ENCODE measurements at regions not wholly inside any gene's neighbourhood (a gene's known extent, or its start where the extent isn't known, plus 50 kb on each side); places are given as distances from the start of the nearest gene placed in this dataset.

DNA sequence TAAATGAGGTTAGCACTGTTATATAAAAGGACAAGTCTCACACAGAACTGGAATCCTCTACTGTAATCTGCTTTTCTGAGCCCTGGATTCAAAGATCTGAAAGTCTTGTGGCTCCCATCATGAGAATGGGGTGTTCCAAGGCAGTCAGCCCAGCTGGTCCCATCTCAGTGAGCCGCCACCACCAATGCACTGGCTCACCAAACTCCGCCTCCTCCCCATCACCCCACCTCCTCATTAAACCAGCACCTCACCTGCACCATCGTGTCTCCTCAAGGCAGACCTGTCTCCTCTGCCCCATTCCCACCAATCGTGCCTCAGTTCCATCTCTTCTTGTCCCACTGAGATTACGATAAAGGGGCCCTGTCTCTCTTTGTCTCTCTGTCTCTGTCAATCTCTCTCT is 166.7 kb downstream of the USP12 start:
- TF ChIP-seq, protein P1, sequence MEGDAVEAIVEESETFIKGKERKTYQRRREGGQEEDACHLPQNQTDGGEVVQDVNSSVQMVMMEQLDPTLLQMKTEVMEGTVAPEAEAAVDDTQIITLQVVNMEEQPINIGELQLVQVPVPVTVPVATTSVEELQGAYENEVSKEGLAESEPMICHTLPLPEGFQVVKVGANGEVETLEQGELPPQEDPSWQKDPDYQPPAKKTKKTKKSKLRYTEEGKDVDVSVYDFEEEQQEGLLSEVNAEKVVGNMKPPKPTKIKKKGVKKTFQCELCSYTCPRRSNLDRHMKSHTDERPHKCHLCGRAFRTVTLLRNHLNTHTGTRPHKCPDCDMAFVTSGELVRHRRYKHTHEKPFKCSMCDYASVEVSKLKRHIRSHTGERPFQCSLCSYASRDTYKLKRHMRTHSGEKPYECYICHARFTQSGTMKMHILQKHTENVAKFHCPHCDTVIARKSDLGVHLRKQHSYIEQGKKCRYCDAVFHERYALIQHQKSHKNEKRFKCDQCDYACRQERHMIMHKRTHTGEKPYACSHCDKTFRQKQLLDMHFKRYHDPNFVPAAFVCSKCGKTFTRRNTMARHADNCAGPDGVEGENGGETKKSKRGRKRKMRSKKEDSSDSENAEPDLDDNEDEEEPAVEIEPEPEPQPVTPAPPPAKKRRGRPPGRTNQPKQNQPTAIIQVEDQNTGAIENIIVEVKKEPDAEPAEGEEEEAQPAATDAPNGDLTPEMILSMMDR (IDR thresholded peaks at IDR 0.05): no peak
- TF ChIP-seq POLR2A (IDR thresholded peaks at IDR 0.05) (no peak), EP300 (IDR thresholded peaks at IDR 0.05) (no peak)
